ENCODE measurements at regions not wholly inside any gene's neighbourhood (a gene's known extent, or its start where the extent isn't known, plus 50 kb on each side); places are given as distances from the start of the nearest gene placed in this dataset.

GRCh38 chr1:195608883-195609282, 999.4 kb downstream of the KCNT2 start:
- Mint-ChIP-seq H3K27me3 (ENCODE audit: insufficient read depth) (no peaks in the 10 kb centered on the region), H3K4me3 (no peak overlapping the region), H3K9me3 (peaks cover 3% of the 10 kb centered on the region; the same call in 1 of the 2 replicates), H3K27ac (no peak overlapping the region), H3K36me3 (ENCODE audit: low read depth) (peaks cover 5% of the 10 kb centered on the region), H3K4me1 (ENCODE audit: low read depth) (peaks cover 20% of the 10 kb centered on the region)
- TF ChIP-seq CTCF (IDR thresholded peaks at IDR 0.05), result peak; percentile 52
- DNase-seq, result no peak

- no peak for DNase-seq
- Mint-ChIP-seq H3K4me1 (ENCODE audit: low read depth) (peaks cover 31% of the 10 kb centered on the region), H3K27ac (no peak overlapping the region), H3K4me3 (no peak overlapping the region), H3K9me3 (peaks cover 17% of the 10 kb centered on the region), H3K36me3 (ENCODE audit: low read depth) (peaks cover 21% of the 10 kb centered on the region), H3K27me3 (ENCODE audit: insufficient read depth) (no peaks in the 10 kb centered on the region)
- no peak for TF ChIP-seq CTCF (IDR thresholded peaks at IDR 0.05)
Observed at GRCh38 chr1:195606483-195606882, 1001.8 kb downstream of the KCNT2 start.

- DNase-seq, result peak; percentile 74
- Mint-ChIP-seq H3K9me3 (peaks cover 20% of the 10 kb centered on the region), H3K27me3 (ENCODE audit: insufficient read depth) (no peaks in the 10 kb centered on the region), H3K4me1 (ENCODE audit: low read depth) (peaks cover 31% of the 10 kb centered on the region), H3K4me3 (peak overlapping the region; percentile 35), H3K27ac (peak overlapping the region; percentile 82), H3K36me3 (ENCODE audit: low read depth) (peaks cover 20% of the 10 kb centered on the region)
- TF ChIP-seq CTCF (IDR thresholded peaks at IDR 0.05), result no peak
Observed at GRCh38 chr1:195604287-195604686, 1004.0 kb downstream of the KCNT2 start.

GRCh38 chr1:195597891-195598290, 1010.3 kb downstream of the KCNT2 start:
- Mint-ChIP-seq H3K4me3 (no peak overlapping the region), H3K36me3 (ENCODE audit: low read depth) (peaks cover 15% of the 10 kb centered on the region), H3K27me3 (ENCODE audit: insufficient read depth) (no peaks in the 10 kb centered on the region)

GRCh38 chr1:195594773-195595172, 1013.5 kb downstream of the KCNT2 start:
- TF ChIP-seq CTCF (IDR thresholded peaks at IDR 0.05), result no peak
- no peaks in the 10 kb centered on the region for H3K27me3 Mint-ChIP-seq (ENCODE audit: insufficient read depth)

More at GRCh38 chr1:195597891-195598290, 1010.3 kb downstream of the KCNT2 start:
- peaks cover 10% of the 10 kb centered on the region for H3K9me3 Mint-ChIP-seq
- no peak for DNase-seq
- TF ChIP-seq CTCF (IDR thresholded peaks at IDR 0.05), result no peak
- H3K4me1 Mint-ChIP-seq (ENCODE audit: low read depth), result peaks cover 14% of the 10 kb centered on the region
- no peak overlapping the region for H3K27ac Mint-ChIP-seq

GRCh38 chr1:195594322-195594721, 1013.9 kb downstream of the KCNT2 start:
- peaks cover 12% of the 10 kb centered on the region for H3K36me3 Mint-ChIP-seq (ENCODE audit: low read depth)
- no peak for DNase-seq
- H3K27ac Mint-ChIP-seq, result no peak overlapping the region
- no peaks in the 10 kb centered on the region for H3K27me3 Mint-ChIP-seq (ENCODE audit: insufficient read depth)
- H3K9me3 Mint-ChIP-seq, result no peaks in the 10 kb centered on the region
- H3K4me3 Mint-ChIP-seq, result no peak overlapping the region
- TF ChIP-seq CTCF (IDR thresholded peaks at IDR 0.05), result no peak
- peaks cover 46% of the 10 kb centered on the region for H3K4me1 Mint-ChIP-seq (ENCODE audit: low read depth)

More at GRCh38 chr1:195594773-195595172, 1013.5 kb downstream of the KCNT2 start:
- Mint-ChIP-seq H3K4me3 (no peak overlapping the region), H3K4me1 (ENCODE audit: low read depth) (peaks cover 42% of the 10 kb centered on the region), H3K27ac (no peak overlapping the region), H3K36me3 (ENCODE audit: low read depth) (peaks cover 8% of the 10 kb centered on the region; the same call in 1 of the 2 replicates), H3K9me3 (no peaks in the 10 kb centered on the region)
- DNase-seq, result no peak
